ENCODE measurements at regions not wholly inside any gene's neighbourhood (a gene's known extent, or its start where the extent isn't known, plus 50 kb on each side); places are given as distances from the start of the nearest gene placed in this dataset.

GRCh38 chr16:62478903-62479458 lies 442.7 kb upstream of the CDH8 start:
- H3K9me3 ChIP-seq (ENCODE audit: low read length) = no peaks in the 10 kb centered on the region
- no peaks in the 10 kb centered on the region for H3K9me2 ChIP-seq (ENCODE audit: insufficient read depth, low read length)
- H3F3A ChIP-seq (ENCODE audit: insufficient read depth, low read length, poor library complexity, severe bottlenecking) = no peaks in the 10 kb centered on the region
- H2AFZ ChIP-seq (ENCODE audit: low read depth, low read length) = no peak overlapping the region
- H3K36me3 ChIP-seq (ENCODE audit: insufficient read depth, low read length) = no peaks in the 10 kb centered on the region
- no peak for TF ChIP-seq SMC3 (conservative IDR thresholded peaks at IDR 0.05; ENCODE audit: poor library complexity)
- no peak for TF ChIP-seq MXI1 (conservative IDR thresholded peaks at IDR 0.05; ENCODE audit: poor library complexity, severe bottlenecking)
- no peak for TF ChIP-seq POLR2AphosphoS5 (IDR thresholded peaks at IDR 0.05)
- TF ChIP-seq EP300 (conservative IDR thresholded peaks at IDR 0.05; ENCODE audit: poor library complexity, severe bottlenecking) = no peak
- no peak for TF ChIP-seq RAD21 (conservative IDR thresholded peaks at IDR 0.05)
- TF ChIP-seq EZH2 (IDR thresholded peaks at IDR 0.05; ENCODE audit: borderline replicate concordance, insufficient read depth, low read length, poor library complexity, severe bottlenecking) = no peak
- TF ChIP-seq CTCF (IDR thresholded peaks at IDR 0.05; ENCODE audit: poor library complexity, severe bottlenecking) = no peak
- no peak for TF ChIP-seq TAF1 (IDR thresholded peaks at IDR 0.05; ENCODE audit: low read depth)
- TF ChIP-seq REST (IDR thresholded peaks at IDR 0.05; ENCODE audit: borderline replicate concordance) = no peak
- H3K27ac ChIP-seq (ENCODE audit: low read length) = no peak overlapping the region
- no peaks in the 10 kb centered on the region for H3K27me3 ChIP-seq (ENCODE audit: insufficient read depth, low read depth, low read length)
- no peak overlapping the region for H3K9ac ChIP-seq (ENCODE audit: low read length)
- H3K79me2 ChIP-seq (replicated peaks; ENCODE audit: insufficient read depth, low read length) = no peaks in the 10 kb centered on the region
- no peak overlapping the region for H3K4me2 ChIP-seq (ENCODE audit: low read length)
- H4K20me1 ChIP-seq (ENCODE audit: insufficient read depth) = no peaks in the 10 kb centered on the region
- H3K4me3 ChIP-seq (ENCODE audit: low read length) = no peak overlapping the region

- H3K9me2 ChIP-seq (ENCODE audit: insufficient read depth, low read length) = no peaks in the 10 kb centered on the region
These were observed 441.6 kb upstream of the CDH8 start for GRCh38 chr16:62477796-62478195.

More at GRCh38 chr16:62477796-62478195, 441.6 kb upstream of the CDH8 start:
- H2AFZ ChIP-seq (ENCODE audit: low read depth, low read length) = no peak overlapping the region
- H3K9me3 ChIP-seq (ENCODE audit: low read length) = no peaks in the 10 kb centered on the region
- H3K27me3 ChIP-seq (ENCODE audit: insufficient read depth, low read depth, low read length) = no peaks in the 10 kb centered on the region
- H3K79me2 ChIP-seq (replicated peaks; ENCODE audit: insufficient read depth, low read length) = no peaks in the 10 kb centered on the region
- H3F3A ChIP-seq (ENCODE audit: insufficient read depth, low read length, poor library complexity, severe bottlenecking) = no peaks in the 10 kb centered on the region
- H3K4me2 ChIP-seq (ENCODE audit: low read length) = no peak overlapping the region
- no peak for TF ChIP-seq MXI1 (conservative IDR thresholded peaks at IDR 0.05; ENCODE audit: poor library complexity, severe bottlenecking)
- no peak for TF ChIP-seq SMC3 (conservative IDR thresholded peaks at IDR 0.05; ENCODE audit: poor library complexity)
- no peak for TF ChIP-seq EP300 (conservative IDR thresholded peaks at IDR 0.05; ENCODE audit: poor library complexity, severe bottlenecking)
- no peak for TF ChIP-seq CTCF (IDR thresholded peaks at IDR 0.05; ENCODE audit: poor library complexity, severe bottlenecking)
- TF ChIP-seq EZH2 (IDR thresholded peaks at IDR 0.05; ENCODE audit: borderline replicate concordance, insufficient read depth, low read length, poor library complexity, severe bottlenecking) = no peak
- no peak for TF ChIP-seq RAD21 (conservative IDR thresholded peaks at IDR 0.05)
- no peak overlapping the region for H3K4me3 ChIP-seq (ENCODE audit: low read length)
- no peak overlapping the region for H3K27ac ChIP-seq (ENCODE audit: low read length)
- no peaks in the 10 kb centered on the region for H3K36me3 ChIP-seq (ENCODE audit: insufficient read depth, low read length)
- H4K20me1 ChIP-seq (ENCODE audit: insufficient read depth) = no peaks in the 10 kb centered on the region
- H3K9ac ChIP-seq (ENCODE audit: low read length) = no peak overlapping the region
